IPS-15b (cell line): ENCODE measurements at regions not wholly inside any gene's neighbourhood (a gene's known extent, or its start where the extent isn't known, plus 50 kb on each side); places are given as distances from the start of the nearest gene placed in this dataset.

ENCODE experiments used
- H3K27me3 ChIP-seq: one replicate; pipeline ENCODE4 v1.6.1; 2013; ENCODE audit warnings: low read length; ENCODE audit not compliant: control insufficient read depth, insufficient read depth
- H3K36me3 ChIP-seq: one replicate; pipeline ENCODE4 v1.6.1; 2013; ENCODE audit warnings: low read length; ENCODE audit not compliant: control insufficient read depth, insufficient read depth
- H3K4me1 ChIP-seq: one replicate; pipeline ENCODE4 v1.6.1; 2013; ENCODE audit warnings: mild to moderate bottlenecking, low read length; ENCODE audit not compliant: control insufficient read depth, insufficient read depth
- H3K4me3 ChIP-seq: one replicate; pipeline ENCODE4 v1.5.1; 2013; ENCODE audit warnings: low read depth, low read length
- H3K9ac ChIP-seq: one replicate; pipeline ENCODE4 v1.6.1; 2013; ENCODE audit warnings: low read depth, mild to moderate bottlenecking, low read length
- H3K9me3 ChIP-seq: one replicate; pipeline ENCODE4 v1.6.1; 2013; ENCODE audit warnings: mild to moderate bottlenecking, low read length; ENCODE audit not compliant: control insufficient read depth, insufficient read depth

GRCh38 chr9:14987858-14988257 is 77.6 kb upstream of the FREM1 start:
- no peak overlapping the region for H3K4me3 ChIP-seq
- H3K36me3 ChIP-seq: no peaks in the 10 kb centered on the region
- H3K9ac ChIP-seq: no peak overlapping the region
- H3K9me3 ChIP-seq: no peaks in the 10 kb centered on the region
- peaks cover 2% of the 10 kb centered on the region for H3K4me1 ChIP-seq
- no peaks in the 10 kb centered on the region for H3K27me3 ChIP-seq

- no peaks in the 10 kb centered on the region for H3K4me1 ChIP-seq
- H3K4me3 ChIP-seq: no peak overlapping the region
- H3K9ac ChIP-seq: no peak overlapping the region
- no peaks in the 10 kb centered on the region for H3K36me3 ChIP-seq
- no peaks in the 10 kb centered on the region for H3K9me3 ChIP-seq
- no peaks in the 10 kb centered on the region for H3K27me3 ChIP-seq
These were observed 75.2 kb upstream of the FREM1 start for GRCh38 chr9:14985419-14985818.

DNA sequence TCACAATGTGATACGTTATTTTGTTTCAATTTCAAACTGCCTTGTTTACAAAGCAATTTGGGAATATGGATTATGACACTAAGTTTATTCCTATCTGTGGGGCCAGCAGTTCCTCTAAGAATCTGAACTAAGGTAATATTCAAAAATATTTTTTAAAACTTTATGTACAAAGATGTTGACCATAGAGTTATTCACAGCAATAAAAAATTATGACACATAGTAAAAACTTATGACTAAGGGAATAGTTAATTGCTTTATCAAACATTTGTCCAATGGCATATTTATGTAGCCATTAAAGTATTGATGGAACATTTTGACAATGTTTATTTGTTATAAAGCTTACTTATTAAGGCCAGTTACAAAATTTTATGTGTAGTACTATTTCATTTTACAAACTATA is 73.4 kb upstream of the FREM1 start:
- Histone ChIP-seq H3K4me1 (no peaks in the 10 kb centered on the region), H3K36me3 (no peaks in the 10 kb centered on the region), H3K9me3 (no peaks in the 10 kb centered on the region), H3K4me3 (no peak overlapping the region), H3K27me3 (no peaks in the 10 kb centered on the region), H3K9ac (no peak overlapping the region)

GRCh38 chr9:14981291-14981950 is 71.2 kb upstream of the FREM1 start:
- Histone ChIP-seq H3K9me3 (no peaks in the 10 kb centered on the region), H3K4me3 (no peak overlapping the region), H3K9ac (no peak overlapping the region), H3K36me3 (no peaks in the 10 kb centered on the region), H3K27me3 (no peaks in the 10 kb centered on the region), H3K4me1 (no peaks in the 10 kb centered on the region)

DNA sequence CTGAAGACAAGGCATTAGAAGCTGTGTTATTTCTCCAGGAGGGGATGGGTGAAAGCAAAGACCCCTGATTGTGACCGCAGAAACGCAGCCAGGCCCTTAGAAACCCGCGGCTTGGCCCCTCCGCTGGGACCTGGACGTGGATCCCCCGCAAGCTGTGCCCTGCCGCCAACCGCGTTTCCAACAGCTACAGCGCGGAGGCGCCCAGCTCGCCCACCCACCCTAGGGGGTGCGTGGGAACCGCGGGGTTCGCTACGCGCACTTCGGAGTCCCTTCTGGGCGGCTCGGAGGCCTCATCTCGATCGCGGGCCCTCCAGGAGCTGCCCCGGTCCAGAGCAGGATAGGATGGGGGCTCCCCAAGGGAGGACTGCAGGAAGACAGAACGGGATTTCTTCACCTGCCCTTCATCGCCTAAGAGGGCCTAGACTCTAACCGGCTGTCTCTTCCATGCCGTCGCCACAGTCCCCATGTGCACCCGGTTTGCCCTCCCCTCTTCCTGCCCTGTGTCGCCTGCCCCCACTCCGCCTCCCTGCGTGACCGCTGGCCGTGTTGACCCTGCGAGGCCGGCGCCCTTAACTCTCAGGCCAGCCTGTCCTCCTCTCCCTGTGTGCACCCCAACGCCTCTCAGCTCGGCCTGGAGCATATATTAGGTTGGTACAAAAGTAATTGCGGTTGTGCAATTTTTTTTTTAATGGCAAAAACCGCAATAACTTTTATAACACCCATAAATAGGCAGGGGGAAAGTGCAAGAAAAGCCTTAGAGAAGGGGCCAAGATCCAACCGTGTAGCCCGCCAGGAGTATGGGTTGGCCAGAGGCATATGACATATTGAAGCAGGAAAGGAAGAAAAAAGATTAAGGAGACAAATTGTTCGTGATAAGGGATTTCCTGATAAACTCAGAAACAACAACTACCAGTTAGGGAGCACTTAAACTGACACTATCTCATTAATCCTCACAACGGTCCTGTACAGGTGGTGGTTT is 68.1 kb upstream of the FREM1 start:
- Histone ChIP-seq H3K36me3 (no peaks in the 10 kb centered on the region), H3K9me3 (no peaks in the 10 kb centered on the region), H3K27me3 (no peaks in the 10 kb centered on the region), H3K4me1 (no peaks in the 10 kb centered on the region), H3K4me3 (no peak overlapping the region), H3K9ac (no peak overlapping the region)

GRCh38 chr9:14967450-14968321 is 57.5 kb upstream of the FREM1 start:
- H3K27me3 ChIP-seq: no peaks in the 10 kb centered on the region
- no peaks in the 10 kb centered on the region for H3K36me3 ChIP-seq
- no peaks in the 10 kb centered on the region for H3K9me3 ChIP-seq
- H3K4me1 ChIP-seq: no peaks in the 10 kb centered on the region
- H3K9ac ChIP-seq: no peak overlapping the region
- no peak overlapping the region for H3K4me3 ChIP-seq

GRCh38 chr9:14962193-14962882 is 52.1 kb upstream of the FREM1 start:
- no peaks in the 10 kb centered on the region for H3K27me3 ChIP-seq
- no peaks in the 10 kb centered on the region for H3K9me3 ChIP-seq
- H3K4me1 ChIP-seq: no peaks in the 10 kb centered on the region
- no peaks in the 10 kb centered on the region for H3K36me3 ChIP-seq
- no peak overlapping the region for H3K9ac ChIP-seq
- no peak overlapping the region for H3K4me3 ChIP-seq

- Histone ChIP-seq H3K9ac (no peak overlapping the region), H3K4me1 (no peaks in the 10 kb centered on the region), H3K9me3 (no peaks in the 10 kb centered on the region), H3K4me3 (no peak overlapping the region), H3K36me3 (no peaks in the 10 kb centered on the region), H3K27me3 (no peaks in the 10 kb centered on the region)
These were observed 51.3 kb upstream of the FREM1 start for GRCh38 chr9:14961372-14962068.

GRCh38 chr9:14960881-14961280 is 50.7 kb upstream of the FREM1 start:
- no peaks in the 10 kb centered on the region for H3K4me1 ChIP-seq
- no peaks in the 10 kb centered on the region for H3K36me3 ChIP-seq
- H3K4me3 ChIP-seq: no peak overlapping the region
- no peaks in the 10 kb centered on the region for H3K27me3 ChIP-seq
- no peak overlapping the region for H3K9ac ChIP-seq
- no peaks in the 10 kb centered on the region for H3K9me3 ChIP-seq
